Ishikawa (cell line): ENCODE measurements at regions not wholly inside any gene's neighbourhood (a gene's known extent, or its start where the extent isn't known, plus 50 kb on each side); places are given as distances from the start of the nearest gene placed in this dataset.

Experiments used
- CEBPB ChIP-seq: IDR thresholded peaks from 2 replicates; pipeline ENCODE4 v1.6.1; 2012
- CREB1 ChIP-seq: IDR thresholded peaks from 2 replicates; pipeline ENCODE4 v1.6.1; 2012; ENCODE audit warnings: low read depth
- EGR1 ChIP-seq: IDR thresholded peaks from 2 replicates; pipeline ENCODE4 v1.6.1; 2012
- EP300 ChIP-seq: IDR thresholded peaks from 2 replicates; pipeline ENCODE4 v1.6.1; 2012; ENCODE audit warnings: borderline replicate concordance
- FOXM1 ChIP-seq: IDR thresholded peaks from 2 replicates; pipeline ENCODE4 v1.6.1; 2012; ENCODE audit warnings: low read depth, borderline replicate concordance
- NFIC ChIP-seq: IDR thresholded peaks from 2 replicates; pipeline ENCODE4 v1.6.1; 2012
- RAD21 ChIP-seq: IDR thresholded peaks from 2 replicates; pipeline ENCODE4 v1.6.1; 2012; ENCODE audit warnings: low read depth
- TAF1 ChIP-seq: IDR thresholded peaks from 2 replicates; pipeline ENCODE4 v1.6.1; 2012; ENCODE audit warnings: low read depth, mild to moderate bottlenecking
- TCF12 ChIP-seq: IDR thresholded peaks from 2 replicates; pipeline ENCODE4 v1.6.1; 2012; ENCODE audit warnings: low read depth
- YY1 ChIP-seq: IDR thresholded peaks from 2 replicates; pipeline ENCODE4 v1.6.1; 2012; ENCODE audit warnings: low read depth
- ZBTB7A ChIP-seq: IDR thresholded peaks from 2 replicates; pipeline ENCODE4 v1.6.1; 2012; ENCODE audit warnings: low read depth
- TF ChIP-seq, protein P1 (sequence below): IDR thresholded peaks from 2 replicates; pipeline ENCODE4 v1.6.1; 2012
- TF ChIP-seq, protein P2 (sequence below): IDR thresholded peaks from 2 replicates; pipeline ENCODE4 v1.6.1; 2012; ENCODE audit warnings: low read depth, mild to moderate bottlenecking
- TF ChIP-seq, protein P3 (sequence below): IDR thresholded peaks from 2 replicates; pipeline ENCODE4 v1.6.1; 2012

DNA sequence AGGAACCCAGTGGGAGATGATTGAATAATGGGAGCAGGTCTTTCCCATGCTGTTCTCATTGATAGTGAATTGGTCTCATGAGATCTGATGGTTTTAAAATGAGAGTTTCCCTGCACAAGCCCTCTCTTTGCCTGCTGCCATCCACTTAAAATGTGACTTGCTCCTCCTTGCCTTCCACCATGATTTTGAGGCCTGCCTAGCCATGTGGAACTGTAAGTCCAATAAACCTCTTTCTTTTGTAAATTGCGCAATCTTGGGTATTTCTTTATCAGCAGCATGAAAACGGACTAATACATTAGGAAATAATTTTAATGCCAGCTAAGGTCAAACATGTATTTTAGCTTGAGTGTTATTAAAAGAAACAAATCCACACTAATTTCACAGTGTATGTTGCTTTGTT lies 517.6 kb upstream of the ALCAM start:
- TF ChIP-seq EP300 (no peak), RAD21 (no peak), TAF1 (no peak), CREB1 (no peak), EGR1 (no peak), CEBPB (peak; percentile 92), ZBTB7A (no peak), FOXM1 (no peak), TCF12 (no peak), YY1 (no peak), NFIC (no peak)
- TF ChIP-seq, protein P1, sequence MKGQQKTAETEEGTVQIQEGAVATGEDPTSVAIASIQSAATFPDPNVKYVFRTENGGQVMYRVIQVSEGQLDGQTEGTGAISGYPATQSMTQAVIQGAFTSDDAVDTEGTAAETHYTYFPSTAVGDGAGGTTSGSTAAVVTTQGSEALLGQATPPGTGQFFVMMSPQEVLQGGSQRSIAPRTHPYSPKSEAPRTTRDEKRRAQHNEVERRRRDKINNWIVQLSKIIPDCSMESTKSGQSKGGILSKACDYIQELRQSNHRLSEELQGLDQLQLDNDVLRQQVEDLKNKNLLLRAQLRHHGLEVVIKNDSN: no peak
- TF ChIP-seq, protein P2, sequence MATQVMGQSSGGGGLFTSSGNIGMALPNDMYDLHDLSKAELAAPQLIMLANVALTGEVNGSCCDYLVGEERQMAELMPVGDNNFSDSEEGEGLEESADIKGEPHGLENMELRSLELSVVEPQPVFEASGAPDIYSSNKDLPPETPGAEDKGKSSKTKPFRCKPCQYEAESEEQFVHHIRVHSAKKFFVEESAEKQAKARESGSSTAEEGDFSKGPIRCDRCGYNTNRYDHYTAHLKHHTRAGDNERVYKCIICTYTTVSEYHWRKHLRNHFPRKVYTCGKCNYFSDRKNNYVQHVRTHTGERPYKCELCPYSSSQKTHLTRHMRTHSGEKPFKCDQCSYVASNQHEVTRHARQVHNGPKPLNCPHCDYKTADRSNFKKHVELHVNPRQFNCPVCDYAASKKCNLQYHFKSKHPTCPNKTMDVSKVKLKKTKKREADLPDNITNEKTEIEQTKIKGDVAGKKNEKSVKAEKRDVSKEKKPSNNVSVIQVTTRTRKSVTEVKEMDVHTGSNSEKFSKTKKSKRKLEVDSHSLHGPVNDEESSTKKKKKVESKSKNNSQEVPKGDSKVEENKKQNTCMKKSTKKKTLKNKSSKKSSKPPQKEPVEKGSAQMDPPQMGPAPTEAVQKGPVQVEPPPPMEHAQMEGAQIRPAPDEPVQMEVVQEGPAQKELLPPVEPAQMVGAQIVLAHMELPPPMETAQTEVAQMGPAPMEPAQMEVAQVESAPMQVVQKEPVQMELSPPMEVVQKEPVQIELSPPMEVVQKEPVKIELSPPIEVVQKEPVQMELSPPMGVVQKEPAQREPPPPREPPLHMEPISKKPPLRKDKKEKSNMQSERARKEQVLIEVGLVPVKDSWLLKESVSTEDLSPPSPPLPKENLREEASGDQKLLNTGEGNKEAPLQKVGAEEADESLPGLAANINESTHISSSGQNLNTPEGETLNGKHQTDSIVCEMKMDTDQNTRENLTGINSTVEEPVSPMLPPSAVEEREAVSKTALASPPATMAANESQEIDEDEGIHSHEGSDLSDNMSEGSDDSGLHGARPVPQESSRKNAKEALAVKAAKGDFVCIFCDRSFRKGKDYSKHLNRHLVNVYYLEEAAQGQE: no peak
- TF ChIP-seq, protein P3, sequence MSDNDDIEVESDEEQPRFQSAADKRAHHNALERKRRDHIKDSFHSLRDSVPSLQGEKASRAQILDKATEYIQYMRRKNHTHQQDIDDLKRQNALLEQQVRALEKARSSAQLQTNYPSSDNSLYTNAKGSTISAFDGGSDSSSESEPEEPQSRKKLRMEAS: no peak
